ENCODE measurements at regions not wholly inside any gene's neighbourhood (a gene's known extent, or its start where the extent isn't known, plus 50 kb on each side); places are given as distances from the start of the nearest gene placed in this dataset.

DNA sequence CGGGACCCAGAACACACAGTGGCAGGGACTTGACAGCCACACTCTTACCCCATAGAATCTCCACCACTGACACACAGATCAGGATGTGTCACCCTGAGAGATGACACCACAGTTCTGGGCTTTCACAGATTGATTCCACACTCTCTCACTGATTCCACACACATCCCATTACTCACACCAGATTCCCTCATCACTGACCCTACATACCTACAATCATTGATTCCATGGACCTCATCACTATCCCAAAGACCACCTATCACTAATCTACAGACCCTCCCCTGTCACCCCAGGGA is 57.6 kb upstream of the ZNF527 start:
- TF ChIP-seq, protein P1, sequence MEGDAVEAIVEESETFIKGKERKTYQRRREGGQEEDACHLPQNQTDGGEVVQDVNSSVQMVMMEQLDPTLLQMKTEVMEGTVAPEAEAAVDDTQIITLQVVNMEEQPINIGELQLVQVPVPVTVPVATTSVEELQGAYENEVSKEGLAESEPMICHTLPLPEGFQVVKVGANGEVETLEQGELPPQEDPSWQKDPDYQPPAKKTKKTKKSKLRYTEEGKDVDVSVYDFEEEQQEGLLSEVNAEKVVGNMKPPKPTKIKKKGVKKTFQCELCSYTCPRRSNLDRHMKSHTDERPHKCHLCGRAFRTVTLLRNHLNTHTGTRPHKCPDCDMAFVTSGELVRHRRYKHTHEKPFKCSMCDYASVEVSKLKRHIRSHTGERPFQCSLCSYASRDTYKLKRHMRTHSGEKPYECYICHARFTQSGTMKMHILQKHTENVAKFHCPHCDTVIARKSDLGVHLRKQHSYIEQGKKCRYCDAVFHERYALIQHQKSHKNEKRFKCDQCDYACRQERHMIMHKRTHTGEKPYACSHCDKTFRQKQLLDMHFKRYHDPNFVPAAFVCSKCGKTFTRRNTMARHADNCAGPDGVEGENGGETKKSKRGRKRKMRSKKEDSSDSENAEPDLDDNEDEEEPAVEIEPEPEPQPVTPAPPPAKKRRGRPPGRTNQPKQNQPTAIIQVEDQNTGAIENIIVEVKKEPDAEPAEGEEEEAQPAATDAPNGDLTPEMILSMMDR (IDR thresholded peaks at IDR 0.05): no peak
- TF ChIP-seq POLR2A (IDR thresholded peaks at IDR 0.05) (no peak), POLR2AphosphoS5 (IDR thresholded peaks at IDR 0.05) (no peak)
